ENCODE measurements at regions not wholly inside any gene's neighbourhood (a gene's known extent, or its start where the extent isn't known, plus 50 kb on each side); places are given as distances from the start of the nearest gene placed in this dataset.
A peak's percentile ranks its signal among the peaks of the same experiment; 100 is the strongest.

- no peak for ATAC-seq
- Mint-ChIP-seq H3K27me3 (peaks cover 15 to 25% of the 10 kb centered on the region in 2 donors), H3K36me3 (no peaks in the 10 kb centered on the region), H3K9me3 (no peaks in the 10 kb centered on the region), H3K4me1 (ENCODE audit: low read depth in 2 of 2) (no peaks in the 10 kb centered on the region), H3K27ac (no peak overlapping the region), H3K4me3 (no peak overlapping the region)
- no peak for DNase-seq (ENCODE audit: low spot score)
Observed at GRCh38 chr11:32325187-32325586, 110.2 kb downstream of the WT1 start.

DNA sequence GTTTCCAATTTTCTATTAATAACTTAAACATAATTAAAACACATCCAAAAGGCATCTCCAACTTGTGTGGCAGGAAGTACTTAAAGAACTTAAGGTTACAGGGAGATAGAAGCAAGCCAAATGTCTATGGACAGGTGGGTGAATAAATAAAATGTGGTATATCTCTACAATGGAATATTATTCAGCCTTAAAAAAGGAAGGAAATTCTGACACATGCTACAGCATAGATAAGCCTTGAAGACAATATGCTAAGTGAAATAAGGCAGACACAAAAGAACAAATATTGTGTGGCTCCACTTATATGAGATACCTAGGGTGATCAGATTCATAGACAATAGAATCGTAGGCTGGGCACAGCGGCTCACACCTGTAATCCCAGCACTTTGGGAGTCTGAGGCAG lies 109.6 kb downstream of the WT1 start:
- ATAC-seq: no peak
- DNase-seq (ENCODE audit: low spot score): no peak
- Mint-ChIP-seq H3K9me3 (no peaks in the 10 kb centered on the region), H3K27me3 (peaks cover 14 to 28% of the 10 kb centered on the region in 2 donors), H3K4me1 (ENCODE audit: low read depth in 2 of 2) (no peaks in the 10 kb centered on the region), H3K4me3 (no peak overlapping the region), H3K27ac (no peak overlapping the region), H3K36me3 (no peaks in the 10 kb centered on the region)

- H3K4me1 Mint-ChIP-seq (ENCODE audit: low read depth in 2 of 2): no peaks in the 10 kb centered on the region
- no peaks in the 10 kb centered on the region for H3K9me3 Mint-ChIP-seq
- no peak overlapping the region for H3K4me3 Mint-ChIP-seq
Observed at GRCh38 chr11:32326522-32326921, 108.8 kb downstream of the WT1 start.

GRCh38 chr11:32328392-32328791 lies 106.9 kb downstream of the WT1 start:
- H3K4me1 Mint-ChIP-seq (ENCODE audit: low read depth in 2 of 2): no peaks in the 10 kb centered on the region
- DNase-seq (ENCODE audit: low spot score): no peak
- no peak for ATAC-seq
- no peak overlapping the region for H3K27ac Mint-ChIP-seq
- peaks cover 22 to 39% of the 10 kb centered on the region in 2 donors for H3K27me3 Mint-ChIP-seq
- H3K36me3 Mint-ChIP-seq: no peaks in the 10 kb centered on the region
- H3K4me3 Mint-ChIP-seq: no peak overlapping the region
- H3K9me3 Mint-ChIP-seq: no peaks in the 10 kb centered on the region

More at GRCh38 chr11:32326522-32326921, 108.8 kb downstream of the WT1 start:
- DNase-seq (ENCODE audit: low spot score) (no peak), ATAC-seq (no peak)
- Mint-ChIP-seq H3K27ac (no peak overlapping the region), H3K36me3 (no peaks in the 10 kb centered on the region), H3K27me3 (peaks cover 16 to 26% of the 10 kb centered on the region in 2 donors)

GRCh38 chr11:32331098-32331497 lies 104.2 kb downstream of the WT1 start:
- H3K27ac Mint-ChIP-seq: no peak overlapping the region
- H3K9me3 Mint-ChIP-seq: no peaks in the 10 kb centered on the region
- ATAC-seq: no peak
- no peaks in the 10 kb centered on the region for H3K4me1 Mint-ChIP-seq (ENCODE audit: low read depth in 2 of 2)
- H3K27me3 Mint-ChIP-seq: peaks cover 29 to 35% of the 10 kb centered on the region in 2 donors
- no peak overlapping the region for H3K4me3 Mint-ChIP-seq
- H3K36me3 Mint-ChIP-seq: no peaks in the 10 kb centered on the region
- no peak for DNase-seq (ENCODE audit: low spot score)

DNA sequence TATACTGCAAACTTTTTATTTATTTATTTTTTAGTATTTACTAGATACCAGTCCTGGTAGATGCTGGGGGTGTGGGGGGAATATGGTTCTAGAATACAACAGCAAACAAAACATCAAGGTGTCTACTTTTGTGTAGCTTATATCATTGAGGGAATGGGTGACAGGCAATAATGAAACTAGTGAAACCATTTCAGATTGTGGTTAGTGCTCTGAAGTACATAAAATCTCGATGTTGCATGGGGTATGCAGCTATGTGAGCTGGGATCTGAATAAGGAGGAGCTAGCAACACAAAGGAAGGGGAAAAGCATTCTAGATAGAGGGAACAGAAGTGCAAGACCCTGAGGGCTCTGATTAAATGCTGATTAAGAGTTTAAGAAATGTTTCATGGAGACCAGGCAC lies 103.5 kb downstream of the WT1 start:
- Mint-ChIP-seq H3K9me3 (no peaks in the 10 kb centered on the region), H3K36me3 (no peaks in the 10 kb centered on the region), H3K27me3 (peaks cover 32 to 35% of the 10 kb centered on the region in 2 donors), H3K4me3 (no peak overlapping the region), H3K27ac (no peak overlapping the region), H3K4me1 (ENCODE audit: low read depth in 2 of 2) (no peaks in the 10 kb centered on the region)
- ATAC-seq: no peak
- DNase-seq (ENCODE audit: low spot score): no peak

DNA sequence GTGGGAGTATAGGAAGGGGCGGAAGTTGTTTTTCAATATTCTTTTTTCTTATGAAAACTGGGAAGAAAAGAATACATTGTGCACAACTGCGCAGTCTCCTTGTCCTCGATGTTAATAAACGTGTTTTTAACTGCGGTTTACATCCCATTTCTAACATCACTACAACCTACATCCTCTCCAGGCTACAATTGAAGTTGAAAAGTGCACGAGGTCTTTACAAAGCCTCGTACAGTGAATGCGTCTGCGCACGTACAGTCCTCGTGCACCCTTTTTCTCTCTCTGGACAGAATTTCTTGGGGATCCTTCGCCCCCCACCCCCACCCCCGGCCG lies 102.4 kb downstream of the WT1 start:
- DNase-seq (ENCODE audit: low spot score): no peak

GRCh38 chr11:32333320-32333991 lies 101.9 kb downstream of the WT1 start:
- Mint-ChIP-seq H3K9me3 (no peaks in the 10 kb centered on the region), H3K4me1 (ENCODE audit: low read depth in 2 of 2) (no peaks in the 10 kb centered on the region), H3K4me3 (peak overlapping the region; percentile 12), H3K27me3 (peaks cover 24 to 33% of the 10 kb centered on the region in 2 donors), H3K36me3 (no peaks in the 10 kb centered on the region), H3K27ac (no peak overlapping the region)
- DNase-seq (ENCODE audit: low spot score): no peak
- ATAC-seq: peak in 1 of 2 donors; percentile 70

More for the DNA sequence above, 102.4 kb downstream of the WT1 start:
- no peaks in the 10 kb centered on the region for H3K9me3 Mint-ChIP-seq
- H3K27me3 Mint-ChIP-seq: peaks cover 26 to 33% of the 10 kb centered on the region in 2 donors
- no peak for ATAC-seq
- no peak overlapping the region for H3K27ac Mint-ChIP-seq
- H3K4me1 Mint-ChIP-seq (ENCODE audit: low read depth in 2 of 2): no peaks in the 10 kb centered on the region
- no peaks in the 10 kb centered on the region for H3K36me3 Mint-ChIP-seq
- H3K4me3 Mint-ChIP-seq: peak overlapping the region; percentile 12

DNA sequence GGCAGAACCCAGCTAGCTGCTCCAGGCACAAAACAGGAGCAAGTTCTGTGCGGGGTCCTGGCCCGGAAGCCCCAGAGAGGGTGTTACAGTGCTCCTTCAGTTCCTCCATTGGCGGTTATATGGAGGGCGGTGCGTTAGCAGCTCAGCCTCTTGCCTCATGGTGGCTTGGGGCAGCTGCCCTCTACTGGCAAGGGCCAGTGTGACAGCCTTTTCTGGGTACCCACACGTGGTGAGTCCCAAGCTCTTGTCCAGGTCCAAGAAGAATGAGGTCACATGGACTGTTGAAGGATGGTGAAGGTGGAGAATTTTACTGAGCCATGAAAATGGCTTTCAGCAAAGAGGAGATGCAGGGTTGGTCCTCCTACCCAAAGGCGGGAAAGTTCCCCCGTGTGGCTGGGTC lies 100.5 kb downstream of the WT1 start:
- no peak overlapping the region for H3K4me3 Mint-ChIP-seq
- H3K27me3 Mint-ChIP-seq: peaks cover 24 to 33% of the 10 kb centered on the region in 2 donors
- no peaks in the 10 kb centered on the region for H3K4me1 Mint-ChIP-seq (ENCODE audit: low read depth in 2 of 2)
- no peaks in the 10 kb centered on the region for H3K9me3 Mint-ChIP-seq
- no peak overlapping the region for H3K27ac Mint-ChIP-seq
- ATAC-seq (peak in 1 of 2 donors; percentile 32), DNase-seq (ENCODE audit: low spot score) (no peak)
- no peaks in the 10 kb centered on the region for H3K36me3 Mint-ChIP-seq

All from natural killer cell treated with Interleukin-12 subunit alpha and Interleukin-12 subunit beta and Interleukin-15 and Interleukin-18, amount 100 ng/mL, for 72 hours (primary cell).